Spleen (tissue), 11 donors: ENCODE measurements at regions not wholly inside any gene's neighbourhood (a gene's known extent, or its start where the extent isn't known, plus 50 kb on each side); places are given as distances from the start of the nearest gene placed in this dataset.

Experiments used
- DNase-seq: peaks from one replicate; pipeline ENCODE4 v3.0.0-alpha.2; 2020
- H3K27ac ChIP-seq, 8 donors: fragments of 200-600 bp; sonication (generic) in 7 of 8; 1 replicate in 4 of 8; 2 replicates in 4 of 8; pipeline versions ENCODE4 v1.5.0 to v1.8.0; 2016 to 2021; ENCODE audit warnings: inconsistent platforms in 4 of 8, mild to moderate bottlenecking in 4 of 8, moderate library complexity in 1 of 8
- H3K27me3 ChIP-seq, 7 donors: fragments of 200-600 bp; sonication (generic) in 6 of 7; replicated peaks in 1 of 7; 1 replicate in 4 of 7; 2 replicates in 3 of 7; pipeline versions ENCODE4 v1.5.0 to v1.8.0; 2016 to 2021; ENCODE audit warnings: inconsistent platforms in 3 of 7, mild to moderate bottlenecking in 1 of 7
- H3K36me3 ChIP-seq, 6 donors: fragments of 200-600 bp; sonication (generic) in 5 of 6; 1 replicate in 4 of 6; 2 replicates in 2 of 6; pipeline versions ENCODE4 v1.5.0 to v1.8.0; 2016 to 2021; ENCODE audit warnings: inconsistent platforms in 2 of 6
- H3K4me1 ChIP-seq, 6 donors: fragments of 200-600 bp; sonication (generic) in 5 of 6; 1 replicate in 3 of 6; 2 replicates in 3 of 6; pipeline versions ENCODE4 v1.5.0 to v1.8.0; 2016 to 2021; ENCODE audit warnings: inconsistent platforms in 3 of 6
- H3K4me3 ChIP-seq, 8 donors: fragments of 200-600 bp; sonication (generic) in 7 of 8; 1 replicate in 4 of 8; 2 replicates in 4 of 8; pipeline versions ENCODE4 v1.5.0 to v1.8.0; 2016 to 2021; ENCODE audit warnings: inconsistent platforms in 4 of 8, mild to moderate bottlenecking in 4 of 8, moderate library complexity in 2 of 8
- H3K9me3 ChIP-seq, 8 donors: fragments of 200-600 bp; sonication (generic) in 7 of 8; 1 replicate in 4 of 8; 2 replicates in 4 of 8; pipeline versions ENCODE4 v1.5.0 to v1.8.0; 2016 to 2021; ENCODE audit warnings: inconsistent platforms in 4 of 8
- CTCF ChIP-seq, 11 experiments: fragments of 200-600 bp in 7 of 11; fragments of 450-650 bp in 4 of 11; sonication (generic) in 4 of 11; IDR thresholded peaks in 8 of 11; conservative IDR thresholded peaks in 3 of 11; 1 replicate in 7 of 11; 2 replicates in 4 of 11; pipeline versions ENCODE4 v1.4.0 to v1.8.0; 2016 to 2021; ENCODE audit warnings: antibody characterized with exemption in 11 of 11, inconsistent platforms in 4 of 11, mild to moderate bottlenecking in 1 of 11
- POLR2A ChIP-seq, 3 donors: fragments of 450-650 bp; IDR thresholded peaks; one replicate each; pipeline ENCODE4 v1.5.1; 2017; ENCODE audit warnings: antibody characterized with exemption in 3 of 3, mild to moderate bottlenecking in 1 of 3
- POLR2AphosphoS5 ChIP-seq, 3 donors: sonication (generic); formaldehyde crosslinking; IDR thresholded peaks; one replicate each; pipeline ENCODE4 v1.5.1; 2017; ENCODE audit warnings: antibody characterized with exemption in 3 of 3
- WGBS, 5 donors: extraction: QIAGEN DNeasy Blood & Tissue Kit in 3 of 5; methylation state at CpG; one replicate each; pipeline versions ENCODE4 v1.1.5 to v1.1.7; 2013 to 2018; 5-methylcytosine and 5-hydroxymethylcytosine counted together
- intact Hi-C: fragments of 100-400 bp; cut with DNase I; formaldehyde crosslinking; loops from one replicate; pipeline ENCODE4 v1.15.0; 2023; ENCODE audit warnings: low total_unique reads
- donor health status: healthy with polysubstance abuse.
- donor health status: DM: no; HTN: no; CAD: no; lungs with moderate emphysema.
- donor health status: DM: no; HTN: no; CAD: no.
- donor health status: Bipolar disorder and iron deficiency.
- donor health status: healthy.
- donor health status: DM: no; HTN: no; CAD: no.
- donor health status: DM: yes; HTN: yes; CAD: no.

- WGBS, 5 donors: 67 to 90% (median 72%) methylated on average over 2 of the region's 2 CpGs
- no peaks in the 10 kb centered on the region for H3K36me3 ChIP-seq
- no peak for DNase-seq
- H3K4me3 ChIP-seq: no peak overlapping the region
- peaks cover 0 to 27% (median 11%) of the 10 kb centered on the region in 8 donors for H3K9me3 ChIP-seq
- H3K4me1 ChIP-seq: no peaks in the 10 kb centered on the region
- no peak overlapping the region for H3K27ac ChIP-seq
- TF ChIP-seq POLR2A (IDR thresholded peaks at IDR 0.05) (no peak), CTCF (IDR thresholded peaks at IDR 0.05 in 8 of 11, conservative IDR thresholded peaks at IDR 0.05 in 3 of 11) (no peak), POLR2AphosphoS5 (IDR thresholded peaks at IDR 0.05) (no peak)
- intact Hi-C loops: no loop called here
- H3K27me3 ChIP-seq: no peaks in the 10 kb centered on the region
Observed at GRCh38 chr11:39617971-39618370, 1841.5 kb downstream of the LRRC4C start.

GRCh38 chr11:39589391-39589790 is 1870.1 kb downstream of the LRRC4C start:
- 60 to 84% (median 70%) methylated on average over 1 of the region's 1 CpG for WGBS, 5 donors
- DNase-seq: no peak
- Histone ChIP-seq H3K9me3 (peaks cover 0 to 5% (median 0%) of the 10 kb centered on the region in 8 donors), H3K4me1 (no peaks in the 10 kb centered on the region), H3K27ac (no peak overlapping the region), H3K27me3 (no peaks in the 10 kb centered on the region), H3K36me3 (no peaks in the 10 kb centered on the region), H3K4me3 (no peak overlapping the region)
- intact Hi-C loops: no loop called here
- TF ChIP-seq POLR2A (IDR thresholded peaks at IDR 0.05): no peak
- TF ChIP-seq CTCF (IDR thresholded peaks at IDR 0.05 in 8 of 11, conservative IDR thresholded peaks at IDR 0.05 in 3 of 11): no peak
- TF ChIP-seq POLR2AphosphoS5 (IDR thresholded peaks at IDR 0.05): no peak

- no peak for TF ChIP-seq POLR2A (IDR thresholded peaks at IDR 0.05)
- TF ChIP-seq POLR2AphosphoS5 (IDR thresholded peaks at IDR 0.05): no peak
- TF ChIP-seq CTCF (IDR thresholded peaks at IDR 0.05 in 8 of 11, conservative IDR thresholded peaks at IDR 0.05 in 3 of 11): no peak
- Histone ChIP-seq H3K9me3 (peaks cover 0 to 10% (median 0%) of the 10 kb centered on the region in 8 donors), H3K36me3 (no peaks in the 10 kb centered on the region), H3K4me1 (no peaks in the 10 kb centered on the region), H3K27ac (no peak overlapping the region), H3K4me3 (no peak overlapping the region), H3K27me3 (no peaks in the 10 kb centered on the region)
- DNase-seq: no peak
- WGBS, 5 donors: 37 to 74% (median 64%) methylated on average over 1 of the region's 1 CpG
- intact Hi-C loops: no loop called here
Observed at GRCh38 chr11:39586036-39586435, 1873.4 kb downstream of the LRRC4C start.

GRCh38 chr11:39571081-39571480 is 1888.4 kb downstream of the LRRC4C start:
- DNase-seq: no peak
- no peaks in the 10 kb centered on the region for H3K36me3 ChIP-seq
- intact Hi-C loops: no loop called here
- TF ChIP-seq POLR2AphosphoS5 (IDR thresholded peaks at IDR 0.05) (no peak), POLR2A (IDR thresholded peaks at IDR 0.05) (no peak), CTCF (IDR thresholded peaks at IDR 0.05 in 8 of 11, conservative IDR thresholded peaks at IDR 0.05 in 3 of 11) (no peak)
- no peak overlapping the region for H3K4me3 ChIP-seq
- H3K4me1 ChIP-seq: no peaks in the 10 kb centered on the region
- H3K27ac ChIP-seq: no peak overlapping the region
- H3K27me3 ChIP-seq: no peaks in the 10 kb centered on the region
- H3K9me3 ChIP-seq: peaks cover 0 to 16% (median 4%) of the 10 kb centered on the region in 8 donors
